GM19463 (cell line): ENCODE measurements at regions not wholly inside any gene's neighbourhood (a gene's known extent, or its start where the extent isn't known, plus 50 kb on each side); places are given as distances from the start of the nearest gene placed in this dataset.
"Not testable (repeated sequence)": the region's sequence is repeated elsewhere in the genome, so short reads cannot be mapped to it uniquely, and the experiment has no call there.

ENCODE experiments used
- ATAC-seq: cut with Tn5 transposase; IDR thresholded peaks from one replicate; pipeline ENCODE4 v1.9.1; 2021; ENCODE audit warnings: mild to moderate bottlenecking, moderate library complexity; ENCODE audit not compliant: unreplicated experiment

- ATAC-seq, result no peak
Observed at GRCh38 chr4:127518046-127518445, 114.7 kb upstream of the INTU start.

- no peak for ATAC-seq
Observed at GRCh38 chr4:127521463-127521862, 111.3 kb upstream of the INTU start.

- ATAC-seq, result no peak
Observed at GRCh38 chr4:127523369-127523768, 109.4 kb upstream of the INTU start.

GRCh38 chr4:127525608-127526007, 107.1 kb upstream of the INTU start:
- ATAC-seq, result no peak

- ATAC-seq, result no peak
Observed at GRCh38 chr4:127528302-127528701, 104.5 kb upstream of the INTU start.

GRCh38 chr4:127529879-127530278, 102.9 kb upstream of the INTU start:
- ATAC-seq, result not testable (repeated sequence)

GRCh38 chr4:127533028-127533700, 99.6 kb upstream of the INTU start:
- ATAC-seq, result no peak

GRCh38 chr4:127534041-127534825, 98.5 kb upstream of the INTU start:
- no peak for ATAC-seq

GRCh38 chr4:127538016-127538415, 94.7 kb upstream of the INTU start:
- ATAC-seq, result no peak

- ATAC-seq, result no peak
Observed at GRCh38 chr4:127540497-127541025, 92.2 kb upstream of the INTU start.

GRCh38 chr4:127545271-127545670, 87.5 kb upstream of the INTU start:
- ATAC-seq, result no peak

- no peak for ATAC-seq
Observed at GRCh38 chr4:127548990-127549925, 83.5 kb upstream of the INTU start.

GRCh38 chr4:127555106-127555505, 77.7 kb upstream of the INTU start:
- ATAC-seq, result no peak

GRCh38 chr4:127558088-127558487, 74.7 kb upstream of the INTU start:
- no peak for ATAC-seq

- no peak for ATAC-seq
Observed at GRCh38 chr4:127558489-127559407, 74.0 kb upstream of the INTU start.

- no peak for ATAC-seq
Observed at GRCh38 chr4:127559981-127560380, 72.8 kb upstream of the INTU start.

- no peak for ATAC-seq
Observed at GRCh38 chr4:127560755-127561154, 72.0 kb upstream of the INTU start.

- ATAC-seq, result no peak
Observed at GRCh38 chr4:127574643-127575042, 58.1 kb upstream of the INTU start.

- no peak for ATAC-seq
Observed at GRCh38 chr4:127575888-127576287, 56.9 kb upstream of the INTU start.

- ATAC-seq, result no peak
Observed at GRCh38 chr4:127578491-127578890, 54.3 kb upstream of the INTU start.
